NOMO-1 treated with DMSO at 0.1 percent for 48 hours (cell line): ENCODE measurements at regions not wholly inside any gene's neighbourhood (a gene's known extent, or its start where the extent isn't known, plus 50 kb on each side); places are given as distances from the start of the nearest gene placed in this dataset.
"Not testable (repeated sequence)": the region's sequence is repeated elsewhere in the genome, so short reads cannot be mapped to it uniquely, and the experiment has no call there.

Experiments
- DNase-seq: peaks from one replicate; lab custom pipeline; 2025; ENCODE audit not compliant: unreplicated experiment; lab: John Stamatoyannopoulos, UW

DNA sequence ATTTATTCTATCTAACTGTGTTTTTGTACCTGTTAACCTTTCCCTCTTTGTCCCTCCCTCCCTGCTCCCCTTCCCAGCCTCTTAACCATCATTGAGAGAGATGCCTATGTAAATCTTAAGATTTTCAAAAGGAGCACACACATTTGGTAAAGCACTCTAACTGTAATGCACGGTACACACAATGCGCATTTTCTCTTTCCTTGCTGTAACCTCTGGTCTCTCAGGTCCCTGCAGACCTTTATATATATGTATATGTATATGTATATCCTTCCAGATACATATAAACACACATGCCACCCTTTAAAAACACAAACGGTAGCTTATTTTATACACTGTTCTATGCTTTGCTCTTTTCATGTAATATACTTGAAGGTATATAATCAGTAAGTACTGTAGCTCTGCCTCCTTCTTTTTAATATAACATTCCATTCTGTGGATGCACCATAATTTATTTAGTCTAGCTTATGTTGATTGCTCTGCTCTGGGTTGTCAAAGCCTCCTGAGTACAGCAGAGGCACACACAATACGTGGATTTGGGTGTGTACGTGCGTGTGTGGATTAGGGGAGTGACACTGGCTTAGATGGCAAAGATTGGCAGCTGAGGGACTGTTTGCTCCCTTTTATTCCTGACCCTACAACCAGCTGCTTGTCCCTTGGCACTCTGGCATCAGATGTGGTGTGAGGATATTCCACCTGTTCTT lies 118.4 kb upstream of the PTPN20 start:
- not testable (repeated sequence) for DNase-seq

DNA sequence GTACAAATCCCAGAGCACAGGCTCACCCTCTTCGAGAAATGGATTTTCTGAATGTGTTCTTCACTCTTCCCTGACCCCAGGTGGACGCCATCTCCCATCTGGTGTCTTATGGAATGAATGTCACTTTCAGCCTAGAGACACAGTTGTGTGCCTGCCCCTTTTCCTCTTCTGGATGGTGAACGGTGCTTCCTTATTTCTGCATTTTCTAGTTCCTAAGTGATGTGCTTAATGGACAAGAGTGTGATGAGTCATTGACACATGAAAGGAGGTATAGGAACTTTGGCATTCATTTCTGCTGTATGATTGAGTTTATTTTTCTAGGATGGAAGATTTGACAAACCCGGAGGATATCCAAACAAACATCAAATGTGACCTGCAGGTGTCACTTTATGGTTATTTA lies 114.9 kb upstream of the PTPN20 start:
- not testable (repeated sequence) for DNase-seq

DNA sequence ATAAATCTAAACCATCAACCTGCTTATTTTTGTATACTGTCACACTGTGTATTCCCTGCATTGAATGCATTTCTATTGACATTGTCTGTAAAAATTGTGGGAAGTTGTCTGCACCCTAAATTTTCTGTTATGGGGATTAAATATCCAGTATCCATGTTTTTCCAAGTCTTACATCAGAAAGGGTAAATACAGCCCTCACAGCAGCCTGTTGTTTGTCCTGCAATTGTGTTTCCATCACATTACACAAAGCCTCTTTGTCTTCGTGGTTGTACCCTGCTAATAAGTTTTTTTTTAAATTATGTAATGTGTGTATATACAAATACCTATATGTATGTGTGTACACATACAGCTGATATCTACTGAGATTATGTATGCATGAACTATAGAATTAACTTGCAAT lies 109.2 kb upstream of the PTPN20 start:
- DNase-seq: not testable (repeated sequence)

DNA sequence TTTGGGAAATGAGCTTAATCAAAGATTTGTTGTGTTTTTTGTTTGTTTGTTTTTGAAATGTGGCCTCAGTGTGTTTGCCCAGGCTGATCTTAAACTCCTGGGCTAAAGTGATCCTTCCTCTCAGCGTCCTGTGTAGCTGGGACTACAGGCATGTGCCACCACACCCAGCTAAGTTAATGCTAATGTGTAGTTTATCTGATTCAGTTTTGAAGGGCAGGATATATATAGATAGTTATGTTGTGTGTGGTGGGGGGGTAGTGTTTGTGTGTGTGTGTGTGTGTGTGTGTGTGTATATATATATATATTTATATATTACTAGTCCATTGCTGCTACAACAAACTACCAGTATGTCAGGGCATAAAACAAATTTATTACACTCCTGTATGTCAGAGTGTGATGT lies 108.1 kb upstream of the PTPN20 start:
- DNase-seq: not testable (repeated sequence)

DNA sequence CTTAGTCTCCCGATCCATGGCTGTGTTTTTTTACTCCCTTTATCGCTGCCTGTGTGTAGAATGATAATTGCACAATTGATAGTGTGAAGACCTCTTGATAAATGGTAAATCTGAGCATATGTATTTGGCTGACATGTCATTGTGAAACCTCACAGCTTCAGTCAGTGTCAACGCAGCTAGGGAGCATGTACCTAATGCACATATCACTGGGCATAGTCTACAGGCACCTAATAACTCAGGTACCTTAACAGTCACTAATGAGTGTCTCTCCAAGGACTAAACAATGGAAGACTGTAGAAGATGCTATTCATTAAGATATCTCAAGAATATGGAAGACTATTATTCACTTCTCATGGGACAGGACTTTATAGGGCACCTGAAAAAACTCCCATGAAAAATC lies 101.0 kb upstream of the PTPN20 start:
- not testable (repeated sequence) for DNase-seq

DNA sequence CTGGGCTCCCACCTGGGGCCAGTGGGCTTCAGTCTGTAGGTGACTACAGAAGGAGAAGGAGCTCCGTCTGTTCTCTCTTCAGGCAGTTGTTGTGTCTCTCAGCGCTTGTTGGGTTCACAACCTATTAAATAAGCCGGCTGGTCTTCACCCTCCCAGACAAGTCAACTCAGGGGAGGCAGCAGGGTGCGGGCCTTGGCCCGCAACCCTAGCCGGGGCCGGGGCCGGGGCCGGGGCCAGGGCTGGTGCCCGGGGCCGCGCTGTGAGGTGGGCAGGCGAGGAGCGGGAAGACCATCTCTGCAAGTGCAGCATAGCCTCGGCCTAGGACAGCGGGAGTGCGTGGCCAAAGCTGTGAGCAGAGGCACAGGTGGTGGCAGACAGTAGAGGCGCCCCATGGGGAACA lies 95.1 kb upstream of the PTPN20 start:
- DNase-seq: not testable (repeated sequence)

DNA sequence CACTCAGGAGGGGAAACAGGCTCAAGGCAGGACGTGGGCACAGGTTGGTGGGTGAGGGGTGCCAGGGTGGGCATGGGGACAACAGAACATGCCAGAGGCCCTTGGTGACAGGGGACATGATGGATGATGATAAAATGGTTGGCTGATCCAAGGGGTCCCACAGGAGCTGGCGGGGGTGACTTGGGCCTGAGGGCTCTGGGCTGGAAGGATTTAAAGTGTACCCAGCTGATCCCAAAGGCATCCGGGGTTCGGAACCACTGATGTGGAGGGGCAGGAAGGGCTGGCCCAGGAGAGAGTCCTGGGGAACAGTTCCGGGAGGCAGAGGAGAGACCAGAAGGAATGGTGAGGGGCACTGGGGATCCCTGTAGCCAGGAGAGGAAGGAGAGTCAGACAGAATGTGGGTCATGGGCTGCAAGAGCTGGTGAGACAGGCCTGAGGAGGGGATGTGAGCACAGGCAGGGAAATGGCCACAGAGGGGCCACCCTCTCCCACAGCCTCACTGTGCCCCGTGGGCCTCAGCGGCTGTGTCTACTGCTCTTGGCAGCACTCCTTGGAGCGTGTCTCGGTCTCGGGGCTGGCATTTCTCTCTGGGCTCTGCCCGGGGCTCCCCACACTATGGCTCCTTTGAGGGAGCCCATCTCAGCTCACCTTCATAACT lies 70.7 kb upstream of the PTPN20 start:
- DNase-seq: not testable (repeated sequence)

DNA sequence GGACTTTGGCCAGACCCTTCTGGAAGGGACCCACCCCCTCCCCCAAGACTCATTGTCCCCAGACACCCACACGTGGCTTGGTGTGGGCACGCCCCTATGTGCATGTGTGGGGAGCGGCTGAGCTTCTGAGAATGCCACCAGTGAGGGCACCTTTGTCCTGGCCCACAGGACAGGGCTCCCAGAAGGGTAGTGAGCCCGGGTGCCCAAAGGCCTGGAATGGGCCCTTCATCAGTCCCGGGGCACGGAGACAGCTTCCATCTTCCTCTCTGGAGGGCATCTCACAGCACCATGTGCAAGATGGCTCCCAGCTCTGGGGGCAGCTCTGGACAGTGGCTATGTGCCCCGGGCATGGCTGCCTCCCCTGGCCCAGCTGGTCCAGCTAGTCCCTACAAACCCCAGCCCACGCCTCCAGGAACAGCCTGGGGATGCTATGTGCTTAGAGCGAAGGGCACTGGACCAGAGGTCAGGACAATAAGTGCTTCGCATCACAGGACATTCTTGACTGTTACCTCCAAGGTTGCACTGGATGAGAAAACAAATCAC lies 70.1 kb upstream of the PTPN20 start:
- DNase-seq: not testable (repeated sequence)

DNA sequence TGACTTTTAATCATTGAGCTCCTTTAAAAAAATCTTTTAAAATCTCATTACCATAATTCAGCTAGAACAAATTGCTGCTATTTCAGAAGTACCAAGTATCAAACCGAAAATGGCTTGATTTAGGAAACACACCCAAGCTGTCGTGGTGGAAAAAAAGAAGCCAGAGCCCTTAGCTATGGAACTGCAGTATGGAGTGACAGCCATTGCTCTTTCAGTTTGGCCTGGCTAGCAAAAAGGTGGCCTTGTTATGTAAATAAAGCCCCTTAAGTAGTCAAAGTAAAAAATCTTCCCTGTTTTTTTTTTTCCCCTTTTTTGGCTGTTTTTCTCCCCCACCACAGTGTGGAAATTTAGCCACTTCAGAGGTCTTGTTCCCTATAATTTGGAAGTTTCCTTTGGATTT lies 66.0 kb upstream of the PTPN20 start:
- not testable (repeated sequence) for DNase-seq

DNA sequence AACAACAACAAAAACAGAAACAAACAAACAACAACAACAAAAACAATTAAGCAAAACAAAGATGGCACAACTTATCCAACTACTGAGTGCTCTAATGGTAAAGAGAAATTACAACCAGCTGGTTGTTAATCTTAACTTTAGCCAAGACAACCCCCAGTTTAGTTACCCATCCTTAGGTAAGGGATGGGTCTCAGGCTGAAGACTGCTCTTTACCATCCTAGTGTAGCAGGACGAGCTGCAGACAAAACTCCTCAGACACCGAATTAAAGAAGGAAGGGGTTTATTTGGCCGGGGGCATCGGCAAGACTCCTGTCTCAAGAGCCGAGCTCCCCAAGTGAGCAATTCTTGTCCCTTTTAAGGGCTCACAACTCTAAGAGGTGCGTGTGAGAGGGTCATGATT lies 65.6 kb upstream of the PTPN20 start:
- DNase-seq: not testable (repeated sequence)

DNA sequence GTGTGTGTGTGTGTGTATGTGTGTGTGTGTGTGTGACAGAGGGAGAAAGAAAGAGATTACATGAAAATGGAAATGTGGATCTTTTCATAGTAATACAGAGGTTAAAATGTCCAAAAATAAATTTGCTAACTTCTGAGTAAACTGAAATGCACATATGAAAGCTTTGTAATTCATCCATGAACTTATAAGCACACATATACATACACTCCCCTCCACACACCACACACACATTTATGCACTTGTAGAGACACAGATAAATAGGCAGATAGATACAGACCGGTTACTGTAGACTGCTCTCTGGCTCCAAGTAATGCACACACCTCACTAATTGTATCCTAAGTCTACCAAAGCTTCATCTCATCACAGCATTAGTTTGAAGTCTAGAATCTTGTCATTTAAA lies 50.5 kb upstream of the PTPN20 start:
- not testable (repeated sequence) for DNase-seq
